GM20000 (cell line): ENCODE measurements at regions not wholly inside any gene's neighbourhood (a gene's known extent, or its start where the extent isn't known, plus 50 kb on each side); places are given as distances from the start of the nearest gene placed in this dataset.

Source experiments
- DNase-seq: peaks from one replicate; pipeline ENCODE4 v3.0.0; 2012; ENCODE audit warnings: low spot score
- CTCF ChIP-seq: IDR thresholded peaks from 2 replicates; pipeline ENCODE4 v1.5.1; 2012; ENCODE audit warnings: mild to moderate bottlenecking, control low read depth; ENCODE audit errors: extremely low read depth, missing control alignments

GRCh38 chr4:16302648-16303047 is 76.4 kb upstream of the TAPT1 start:
- TF ChIP-seq CTCF: no peak
- DNase-seq: no peak

GRCh38 chr4:16297003-16297402 is 70.7 kb upstream of the TAPT1 start:
- no peak for TF ChIP-seq CTCF
- no peak for DNase-seq

GRCh38 chr4:16294455-16294854 is 68.2 kb upstream of the TAPT1 start:
- no peak for TF ChIP-seq CTCF
- DNase-seq: no peak

GRCh38 chr4:16293210-16293838 is 67.1 kb upstream of the TAPT1 start:
- no peak for TF ChIP-seq CTCF
- DNase-seq: no peak

- no peak for TF ChIP-seq CTCF
These were observed 66.3 kb upstream of the TAPT1 start for GRCh38 chr4:16292585-16292984.

GRCh38 chr4:16290681-16291420 is 64.6 kb upstream of the TAPT1 start:
- no peak for TF ChIP-seq CTCF
- DNase-seq: no peak

More at GRCh38 chr4:16292585-16292984, 66.3 kb upstream of the TAPT1 start:
- DNase-seq: no peak

GRCh38 chr4:16289897-16290554 is 63.8 kb upstream of the TAPT1 start:
- peak; percentile 36 for DNase-seq
- peak; percentile 21 for TF ChIP-seq CTCF
